ENCODE measurements at regions not wholly inside any gene's neighbourhood (a gene's known extent, or its start where the extent isn't known, plus 50 kb on each side); places are given as distances from the start of the nearest gene placed in this dataset.

DNA sequence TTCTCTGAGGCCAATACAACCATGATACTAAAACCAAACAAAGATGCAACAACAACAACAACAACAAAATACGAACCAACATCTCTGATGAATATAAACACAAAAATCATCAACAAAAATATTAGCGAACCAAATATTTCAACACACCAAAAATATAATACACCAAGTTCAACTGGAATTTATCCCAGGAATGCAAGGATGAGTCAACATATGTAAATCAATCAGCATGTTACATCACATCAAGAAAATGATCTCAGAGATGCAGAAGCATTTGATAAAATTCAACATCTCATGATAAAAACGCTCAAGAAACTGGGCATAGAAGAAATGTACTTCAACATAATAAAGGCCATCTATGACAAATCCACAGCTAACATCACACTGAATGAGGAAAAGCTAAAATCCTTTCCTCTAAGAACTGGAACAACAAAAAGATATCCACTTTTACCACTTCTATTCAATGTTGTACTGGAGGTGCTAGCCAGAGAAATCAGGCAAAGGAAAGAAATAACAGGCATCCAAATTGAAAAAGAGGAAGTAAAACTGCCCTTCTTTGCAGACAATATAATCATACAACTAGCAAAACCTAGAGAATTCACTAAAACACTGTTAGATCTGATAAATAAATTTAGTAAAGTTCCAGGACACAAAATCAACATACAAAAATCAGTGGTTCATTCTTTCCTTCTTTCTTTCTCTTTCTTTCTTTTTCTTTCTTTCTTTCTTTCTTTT lies 2448.7 kb upstream of the PCDH20 start:
- TF ChIP-seq, protein P1, sequence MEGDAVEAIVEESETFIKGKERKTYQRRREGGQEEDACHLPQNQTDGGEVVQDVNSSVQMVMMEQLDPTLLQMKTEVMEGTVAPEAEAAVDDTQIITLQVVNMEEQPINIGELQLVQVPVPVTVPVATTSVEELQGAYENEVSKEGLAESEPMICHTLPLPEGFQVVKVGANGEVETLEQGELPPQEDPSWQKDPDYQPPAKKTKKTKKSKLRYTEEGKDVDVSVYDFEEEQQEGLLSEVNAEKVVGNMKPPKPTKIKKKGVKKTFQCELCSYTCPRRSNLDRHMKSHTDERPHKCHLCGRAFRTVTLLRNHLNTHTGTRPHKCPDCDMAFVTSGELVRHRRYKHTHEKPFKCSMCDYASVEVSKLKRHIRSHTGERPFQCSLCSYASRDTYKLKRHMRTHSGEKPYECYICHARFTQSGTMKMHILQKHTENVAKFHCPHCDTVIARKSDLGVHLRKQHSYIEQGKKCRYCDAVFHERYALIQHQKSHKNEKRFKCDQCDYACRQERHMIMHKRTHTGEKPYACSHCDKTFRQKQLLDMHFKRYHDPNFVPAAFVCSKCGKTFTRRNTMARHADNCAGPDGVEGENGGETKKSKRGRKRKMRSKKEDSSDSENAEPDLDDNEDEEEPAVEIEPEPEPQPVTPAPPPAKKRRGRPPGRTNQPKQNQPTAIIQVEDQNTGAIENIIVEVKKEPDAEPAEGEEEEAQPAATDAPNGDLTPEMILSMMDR (IDR thresholded peaks at IDR 0.05), result no peak
- Histone ChIP-seq H3K9ac (ENCODE audit: low read depth in 2 of 2, low read length in 2 of 2) (no peak overlapping the region), H3K9me3 (no peaks in the 10 kb centered on the region), H3K4me1 (no peaks in the 10 kb centered on the region), H3K4me3 (no peak overlapping the region), H3K27ac (no peak overlapping the region), H3K36me3 (no peaks in the 10 kb centered on the region), H3K27me3 (no peaks in the 10 kb centered on the region)
- intact Hi-C loops (cut with DNase I), result no loop called here
- no peak for DNase-seq

DNA sequence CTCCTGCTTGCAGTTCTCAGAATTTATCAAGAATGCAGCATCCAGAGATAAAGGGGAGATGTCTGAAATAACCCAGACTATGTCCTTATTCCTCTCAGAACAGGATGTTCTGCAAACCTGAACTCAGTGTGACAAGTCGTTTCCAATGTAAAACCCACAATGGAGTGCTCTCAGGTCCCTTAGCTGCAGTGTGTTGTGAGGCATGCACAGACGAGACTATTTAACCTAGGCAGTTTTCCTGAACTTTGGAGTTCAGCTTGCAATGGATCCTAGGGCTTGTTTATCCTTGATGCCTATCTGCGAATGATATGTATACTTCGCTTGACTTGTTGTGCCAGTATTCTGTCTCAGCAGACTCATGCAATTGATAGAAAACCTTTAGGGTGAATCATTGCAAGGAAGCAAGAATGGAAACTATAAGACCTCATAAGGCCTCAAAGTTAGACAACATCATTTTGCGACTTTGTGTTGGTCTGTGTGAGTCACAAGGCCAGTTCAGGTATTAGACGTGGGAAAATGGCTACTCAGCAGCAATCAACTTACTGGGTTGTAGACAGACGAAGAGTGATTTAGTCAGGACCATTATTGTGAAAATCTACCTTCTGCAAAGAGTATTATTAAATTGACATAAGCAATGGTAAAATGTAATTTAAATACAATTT lies 2439.9 kb upstream of the PCDH20 start:
- Histone ChIP-seq H3K36me3 (no peaks in the 10 kb centered on the region), H3K9ac (ENCODE audit: low read depth in 2 of 2, low read length in 2 of 2) (no peak overlapping the region), H3K4me3 (no peak overlapping the region), H3K4me1 (no peaks in the 10 kb centered on the region), H3K9me3 (no peaks in the 10 kb centered on the region), H3K27ac (no peak overlapping the region), H3K27me3 (no peaks in the 10 kb centered on the region)
- TF ChIP-seq, protein P1 (IDR thresholded peaks at IDR 0.05), result no peak
- intact Hi-C loops (cut with DNase I), result no loop called here
- DNase-seq, result no peak

DNA sequence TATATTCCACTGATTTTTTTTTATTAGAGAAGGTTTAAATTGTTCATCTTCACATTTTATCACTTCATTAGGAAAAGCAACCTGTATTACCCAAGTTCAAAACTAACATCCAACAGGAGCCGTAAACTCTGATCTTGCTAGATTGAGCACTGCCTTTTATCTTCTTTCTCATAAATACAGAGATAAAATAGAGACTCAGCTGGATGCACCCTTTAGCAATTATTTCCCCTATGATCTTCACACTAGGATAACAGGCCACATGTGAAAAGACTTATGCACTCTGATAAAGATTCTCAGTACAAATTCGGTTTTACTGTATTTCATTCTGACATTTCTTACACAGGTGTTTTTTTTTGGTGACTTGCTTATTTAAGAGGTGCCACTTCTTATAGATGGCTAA lies 2438.2 kb upstream of the PCDH20 start:
- no peaks in the 10 kb centered on the region for H3K4me1 ChIP-seq
- H3K27me3 ChIP-seq, result no peaks in the 10 kb centered on the region
- H3K27ac ChIP-seq, result no peak overlapping the region
- H3K36me3 ChIP-seq, result no peaks in the 10 kb centered on the region
- intact Hi-C loops (cut with DNase I), result no loop called here
- DNase-seq, result no peak
- H3K4me3 ChIP-seq, result no peak overlapping the region
- no peaks in the 10 kb centered on the region for H3K9me3 ChIP-seq
- TF ChIP-seq, protein P1 (IDR thresholded peaks at IDR 0.05), result no peak
- H3K9ac ChIP-seq (ENCODE audit: low read depth in 2 of 2, low read length in 2 of 2), result no peak overlapping the region

DNA sequence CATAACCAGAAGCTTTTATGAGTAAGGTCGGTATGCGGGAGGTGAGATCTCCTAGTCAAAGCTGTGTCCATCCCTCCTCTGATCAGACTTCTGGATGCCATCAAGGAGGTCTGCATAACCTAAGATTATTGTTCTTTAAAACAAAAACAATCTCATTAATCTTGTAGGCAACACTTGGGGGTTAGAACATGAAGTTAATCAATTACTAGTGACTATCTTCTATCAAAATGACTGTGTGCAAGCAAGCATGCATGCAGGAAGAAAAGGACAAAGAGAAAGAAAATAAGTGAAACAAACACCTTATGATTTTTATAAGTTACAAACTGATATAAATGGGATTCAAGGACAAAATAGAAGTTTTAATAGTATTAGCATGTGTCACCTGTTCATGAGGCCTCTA lies 2435.9 kb upstream of the PCDH20 start:
- Histone ChIP-seq H3K9ac (ENCODE audit: low read depth in 2 of 2, low read length in 2 of 2) (no peak overlapping the region), H3K27me3 (no peaks in the 10 kb centered on the region), H3K4me1 (no peaks in the 10 kb centered on the region), H3K9me3 (no peaks in the 10 kb centered on the region), H3K4me3 (no peak overlapping the region), H3K27ac (no peak overlapping the region), H3K36me3 (no peaks in the 10 kb centered on the region)
- TF ChIP-seq, protein P1 (IDR thresholded peaks at IDR 0.05), result no peak
- no peak for DNase-seq
- intact Hi-C loops (cut with DNase I), result no loop called here

DNA sequence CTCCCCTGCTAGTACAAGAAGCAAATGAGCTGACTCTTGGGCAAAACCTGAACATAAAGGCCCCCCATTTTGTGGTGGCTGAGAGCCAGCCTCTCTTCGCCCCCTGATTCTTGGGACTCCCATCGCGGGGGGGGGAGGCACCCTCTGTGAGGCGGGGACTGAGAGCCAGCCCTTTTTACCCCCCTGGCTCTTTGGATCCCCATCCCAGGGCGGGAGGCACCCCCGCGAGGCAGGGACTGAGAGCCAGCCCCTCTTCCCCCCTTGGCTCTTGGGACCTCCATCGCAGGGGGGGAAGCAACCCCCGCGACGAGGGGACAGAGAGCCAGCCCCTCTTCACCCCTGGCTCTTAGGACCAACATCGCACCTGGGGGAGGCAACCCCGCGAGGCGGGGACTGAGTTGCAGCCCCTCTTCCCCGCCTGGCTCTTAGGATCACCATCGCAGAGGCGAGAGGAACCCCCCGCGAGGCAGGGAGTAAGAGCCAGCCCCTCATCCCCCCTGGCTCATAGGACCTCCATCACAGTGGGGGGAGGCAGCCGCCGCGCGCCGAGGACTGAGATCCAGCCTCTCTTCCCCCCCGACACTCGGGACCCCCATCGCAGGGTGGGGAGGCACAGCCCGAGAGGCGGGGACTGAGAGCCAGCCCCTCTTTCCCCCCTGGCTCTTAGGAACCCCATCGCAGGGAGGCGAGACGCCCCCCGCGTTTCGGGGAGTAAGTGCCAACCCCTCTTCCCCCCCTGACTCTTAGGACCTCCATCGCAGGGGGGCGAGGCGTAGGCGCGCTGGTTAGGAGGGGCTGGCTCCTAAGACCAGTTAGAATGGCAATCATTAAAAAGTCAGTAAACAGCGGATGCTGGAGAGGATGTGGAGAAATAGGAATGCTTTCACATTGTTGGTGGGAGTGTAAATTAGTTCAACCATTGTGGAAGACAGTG lies 2428.4 kb upstream of the PCDH20 start:
- TF ChIP-seq, protein P1 (IDR thresholded peaks at IDR 0.05), result no peak
- intact Hi-C loops (cut with DNase I), result no loop called here
- DNase-seq, result no peak
- H3K27me3 ChIP-seq, result no peaks in the 10 kb centered on the region
- no peak overlapping the region for H3K9ac ChIP-seq (ENCODE audit: low read depth in 2 of 2, low read length in 2 of 2)
- H3K27ac ChIP-seq, result no peak overlapping the region
- H3K9me3 ChIP-seq, result peaks cover 4% of the 10 kb centered on the region
- H3K4me1 ChIP-seq, result no peaks in the 10 kb centered on the region
- no peak overlapping the region for H3K4me3 ChIP-seq
- H3K36me3 ChIP-seq, result no peaks in the 10 kb centered on the region

All from colonic mucosa (tissue), 4 donors.